OCI-LY3 (cell line): ENCODE measurements at regions not wholly inside any gene's neighbourhood (a gene's known extent, or its start where the extent isn't known, plus 50 kb on each side); places are given as distances from the start of the nearest gene placed in this dataset.
"Not testable (repeated sequence)": the region's sequence is repeated elsewhere in the genome, so short reads cannot be mapped to it uniquely, and the experiment has no call there.

ENCODE experiments used
- H2AFZ ChIP-seq: fragments of 200-600, 300-600 bp; shearing (Covaris generic); 2 replicates; pipeline ENCODE4 v1.6.0; 2014; ENCODE audit warnings: antibody characterized with exemption, low read depth, low read length
- H3K27ac ChIP-seq: fragments of 200-600, 300-600 bp; sonication (generic); 2 replicates; pipeline ENCODE4 v1.5.1; 2014; ENCODE audit warnings: mild to moderate bottlenecking, low read length, moderate library complexity, mixed read lengths
- H3K27me3 ChIP-seq: fragments of 200-600, 300-600 bp; sonication (generic); 2 replicates; pipeline ENCODE4 v1.6.1; 2014; ENCODE audit warnings: low read depth, low read length, mixed read lengths
- H3K36me3 ChIP-seq: fragments of 200-600, 300-600 bp; sonication (generic); replicated peaks from 2 replicates; pipeline ENCODE3; 2014; ENCODE audit warnings: low read depth, low read length, mixed read lengths
- H3K4me1 ChIP-seq: fragments of 300-600, 200-600 bp; sonication (generic); 2 replicates; pipeline ENCODE4 v1.6.1; 2014; ENCODE audit warnings: low read length, mixed read lengths
- H3K4me2 ChIP-seq: fragments of 200-600, 300-600 bp; sonication (generic); 2 replicates; pipeline ENCODE4 v1.6.1; 2014; ENCODE audit warnings: low read length, mixed read lengths
- H3K4me3 ChIP-seq: fragments of 300-600, 200-600 bp; sonication (generic); 2 replicates; pipeline ENCODE4 v1.5.1; 2014; ENCODE audit warnings: antibody characterized with exemption, mild to moderate bottlenecking, low read length, moderate library complexity
- H3K79me2 ChIP-seq: fragments of 300-600, 200-600 bp; shearing (Covaris generic); 2 replicates; pipeline ENCODE4 v1.6.1; 2014; ENCODE audit warnings: mild to moderate bottlenecking, low read length, mixed read lengths
- H3K9ac ChIP-seq: fragments of 300-600, 200-600 bp; shearing (Covaris generic); 2 replicates; pipeline ENCODE4 v1.6.0; 2014; ENCODE audit warnings: mild to moderate bottlenecking, low read length, moderate library complexity
- H3K9me3 ChIP-seq: fragments of 200-600, 300-600 bp; shearing (Covaris generic); 2 replicates; pipeline ENCODE4 v1.6.1; 2014; ENCODE audit warnings: low read length, mixed read lengths; ENCODE audit not compliant: insufficient read depth
- H4K20me1 ChIP-seq: fragments of 200-600, 300-600 bp; sonication (generic); 2 replicates; pipeline ENCODE4 v1.6.1; 2016; ENCODE audit warnings: low read length, mixed read lengths; ENCODE audit not compliant: insufficient read depth
- CTCF ChIP-seq: fragments of 200-600, 300-600 bp; sonication (generic); IDR thresholded peaks from 2 replicates; pipeline ENCODE4 v1.5.1; 2014; ENCODE audit warnings: antibody characterized with exemption, low read length, low read depth
- EZH2phosphoT487 ChIP-seq: fragments of 200-600 bp; shearing (Covaris generic); IDR thresholded peaks from 2 replicates; pipeline ENCODE4 v1.6.1; 2018; ENCODE audit warnings: antibody characterized with exemption, mixed run types, low read depth

DNA sequence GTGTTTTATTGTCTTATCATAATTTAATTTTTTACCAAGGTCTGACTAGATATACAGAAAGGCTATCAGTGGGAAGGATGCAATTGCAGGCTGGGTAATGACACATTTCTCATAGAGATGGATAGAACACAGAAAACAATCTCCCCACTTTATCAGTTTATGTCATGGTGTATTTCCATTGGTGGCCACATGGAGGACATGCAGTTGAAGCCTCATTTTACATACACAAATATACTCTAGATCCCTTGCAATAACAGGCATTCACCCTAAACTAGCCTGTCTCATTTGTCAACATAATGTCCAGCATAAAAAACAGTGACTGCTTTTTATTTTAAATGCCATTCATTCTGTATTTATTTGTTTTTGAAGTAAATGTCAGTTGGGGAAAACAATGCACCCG, 526.3 kb downstream of the GABRG2 start:
- Histone ChIP-seq H3K9me3 (peaks cover 9% of the 10 kb centered on the region; the same call in 1 of the 2 replicates), H3K9ac (no peak overlapping the region), H3K4me1 (peaks cover 13% of the 10 kb centered on the region), H4K20me1 (no peaks in the 10 kb centered on the region), H3K79me2 (no peaks in the 10 kb centered on the region), H3K4me3 (no peak overlapping the region), H2AFZ (no peak overlapping the region), H3K4me2 (no peak overlapping the region), H3K27ac (no peak overlapping the region), H3K36me3 (no peaks in the 10 kb centered on the region), H3K27me3 (no peaks in the 10 kb centered on the region)
- peak; percentile 47 for TF ChIP-seq CTCF
- TF ChIP-seq EZH2phosphoT487: no peak

DNA sequence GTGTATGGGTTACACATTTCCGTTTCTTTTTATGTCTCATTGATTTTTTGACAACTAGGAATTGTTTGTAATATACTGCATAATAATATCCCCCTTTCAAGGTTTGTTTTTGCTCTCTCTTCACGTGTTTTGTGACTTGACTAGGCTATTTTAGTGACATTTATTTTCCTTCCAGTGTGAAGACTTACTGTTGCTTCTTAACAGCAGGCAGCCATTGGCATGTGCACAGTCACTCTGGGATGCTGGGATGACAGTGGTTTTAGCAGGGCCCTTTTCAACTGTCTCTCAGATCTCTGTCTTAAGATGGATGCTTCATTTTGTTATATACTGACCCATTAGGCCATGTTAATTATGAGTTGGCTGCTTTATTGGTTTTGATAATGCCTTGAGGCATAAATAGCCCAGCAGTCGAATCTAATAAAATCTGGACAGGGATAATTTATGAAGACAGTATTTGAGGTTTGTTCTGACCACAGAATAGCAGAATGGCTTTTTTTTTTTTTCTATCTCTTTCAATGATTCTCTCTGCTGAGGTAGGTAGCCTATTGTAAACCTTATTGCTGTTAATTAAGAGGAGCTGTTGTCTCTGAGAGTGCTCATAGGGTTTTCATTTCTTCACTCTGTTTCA, 536.0 kb downstream of the GABRG2 start:
- TF ChIP-seq CTCF (no peak), EZH2phosphoT487 (no peak)
- H3K4me1 ChIP-seq: no peaks in the 10 kb centered on the region
- H3K4me3 ChIP-seq: no peak overlapping the region
- no peak overlapping the region for H3K4me2 ChIP-seq
- no peaks in the 10 kb centered on the region for H3K27me3 ChIP-seq
- H3K79me2 ChIP-seq: no peaks in the 10 kb centered on the region
- no peaks in the 10 kb centered on the region for H3K36me3 ChIP-seq
- no peak overlapping the region for H2AFZ ChIP-seq
- no peak overlapping the region for H3K27ac ChIP-seq
- no peak overlapping the region for H3K9ac ChIP-seq
- H3K9me3 ChIP-seq: no peaks in the 10 kb centered on the region
- H4K20me1 ChIP-seq: no peaks in the 10 kb centered on the region

GRCh38 chr5:162607879-162608278, 540.3 kb downstream of the GABRG2 start:
- Histone ChIP-seq H3K79me2 (no peaks in the 10 kb centered on the region), H4K20me1 (no peaks in the 10 kb centered on the region), H3K9ac (no peak overlapping the region), H3K4me3 (no peak overlapping the region), H3K9me3 (no peaks in the 10 kb centered on the region), H3K4me2 (no peak overlapping the region), H2AFZ (no peak overlapping the region), H3K4me1 (no peaks in the 10 kb centered on the region), H3K36me3 (no peaks in the 10 kb centered on the region), H3K27ac (no peak overlapping the region), H3K27me3 (no peaks in the 10 kb centered on the region)
- peak; percentile 27; the same call in 1 of the 2 replicates for TF ChIP-seq CTCF
- no peak for TF ChIP-seq EZH2phosphoT487

DNA sequence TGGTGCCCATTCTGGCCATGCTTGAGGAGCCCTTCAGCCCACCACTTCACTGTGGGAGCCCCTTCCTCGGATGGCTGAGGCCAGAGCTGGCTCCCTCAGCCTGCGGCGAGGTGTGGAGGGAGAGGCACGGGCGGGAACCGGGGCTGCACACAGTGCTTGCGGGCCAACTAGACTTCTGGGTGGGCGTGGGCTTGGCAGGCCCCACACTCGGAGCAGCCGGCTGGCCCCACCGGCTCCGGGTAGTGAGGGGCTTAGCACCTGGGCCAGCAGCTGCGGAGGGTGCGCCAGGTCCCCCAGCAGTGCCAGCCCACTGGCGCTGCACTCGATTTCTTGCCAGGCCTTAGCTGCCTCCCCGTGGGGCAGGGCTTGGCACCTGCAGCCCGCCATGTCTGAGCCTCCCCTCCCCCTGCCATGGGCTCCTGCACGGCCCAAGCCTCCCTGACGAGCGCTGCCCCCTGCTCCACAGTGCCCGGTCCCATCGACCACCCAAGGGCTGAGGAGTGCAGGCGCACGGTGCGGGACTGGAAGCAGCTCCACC, 554.2 kb downstream of the GABRG2 start:
- H3K36me3 ChIP-seq, H3K9me3 ChIP-seq, H3K4me1 ChIP-seq, H3K4me2 ChIP-seq, H3K9ac ChIP-seq, H3K27me3 ChIP-seq, H2AFZ ChIP-seq, H3K4me3 ChIP-seq, H3K79me2 ChIP-seq, H4K20me1 ChIP-seq, H3K27ac ChIP-seq: not testable (repeated sequence)
